NCI-H524 treated with DMSO at 0.1 percent for 48 hours (cell line): ENCODE measurements at regions not wholly inside any gene's neighbourhood (a gene's known extent, or its start where the extent isn't known, plus 50 kb on each side); places are given as distances from the start of the nearest gene placed in this dataset.

Experiments
- DNase-seq: peaks from one replicate; lab custom pipeline; 2025; lab: John Stamatoyannopoulos, UW

DNA sequence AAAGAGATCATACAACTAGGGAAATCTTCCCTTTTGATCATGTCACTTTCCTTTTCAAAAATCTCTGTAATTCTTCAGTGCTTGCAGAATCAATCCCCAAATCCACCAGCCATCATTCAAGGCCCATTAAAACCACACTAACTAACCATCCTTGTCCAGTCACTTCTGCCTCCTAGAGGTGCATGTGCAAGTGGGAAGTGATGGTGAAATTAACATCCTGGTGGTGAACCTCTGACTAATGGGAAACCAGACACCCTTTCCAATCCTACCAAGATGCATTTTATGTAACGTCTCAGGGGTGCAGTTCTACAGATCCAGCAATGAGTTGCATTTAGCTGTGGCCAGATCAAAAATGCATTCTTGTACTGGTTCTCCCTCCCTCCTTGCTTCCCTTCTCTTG lies 341.8 kb downstream of the RAPGEF2 start:
- DNase-seq: no peak

DNA sequence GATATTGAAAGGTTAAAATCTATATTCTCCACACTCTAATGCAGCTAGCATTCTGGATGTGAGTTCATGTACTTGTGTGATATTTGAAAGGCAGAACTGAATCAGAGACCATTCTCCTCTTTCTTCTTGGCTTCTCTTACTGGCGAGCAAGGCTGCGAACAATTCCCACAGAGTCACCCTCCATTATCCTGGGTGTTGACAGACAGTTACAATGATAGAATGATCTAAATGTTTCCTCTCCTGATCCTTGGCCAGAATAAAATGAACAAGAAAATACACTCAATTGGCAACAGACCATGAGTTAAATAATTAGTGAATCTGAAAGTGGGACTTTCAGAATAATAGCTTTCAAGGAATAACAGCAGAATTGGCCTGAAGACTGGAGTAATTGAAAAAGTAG lies 342.8 kb downstream of the RAPGEF2 start:
- no peak for DNase-seq

DNA sequence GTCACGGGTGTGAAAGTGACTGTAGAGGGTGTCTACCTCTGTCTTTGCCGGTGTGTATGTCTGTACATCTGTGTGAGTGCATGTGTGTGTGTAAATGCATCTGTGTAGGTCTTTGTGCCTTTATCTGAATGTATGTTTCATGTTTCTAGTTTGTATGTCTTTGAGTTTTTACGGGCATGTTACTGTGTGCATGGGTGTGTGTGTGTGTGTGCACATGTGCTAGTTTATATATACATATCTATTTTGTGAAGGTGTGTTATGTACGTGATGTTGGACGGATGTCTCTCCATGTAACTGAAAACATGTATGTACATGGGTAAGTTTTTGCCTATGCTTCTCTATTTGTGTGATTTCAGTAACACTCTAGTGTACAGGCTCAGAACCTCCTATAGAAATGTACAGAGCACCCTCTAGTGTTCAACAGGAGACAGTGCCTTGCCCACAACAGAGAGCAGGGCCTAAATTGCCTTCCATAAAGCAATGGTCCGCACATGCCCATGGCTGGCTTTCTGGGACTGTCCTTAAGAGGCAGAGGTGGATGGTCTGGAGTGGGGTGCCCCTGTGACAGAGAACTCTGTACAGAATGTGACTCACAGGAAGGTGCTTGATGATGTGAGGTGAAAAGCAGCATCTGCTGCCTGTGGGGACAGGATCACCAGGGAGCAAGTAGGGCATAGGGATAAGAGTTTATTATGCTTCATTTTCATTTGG lies 343.5 kb downstream of the RAPGEF2 start:
- DNase-seq: peak; percentile 27

DNA sequence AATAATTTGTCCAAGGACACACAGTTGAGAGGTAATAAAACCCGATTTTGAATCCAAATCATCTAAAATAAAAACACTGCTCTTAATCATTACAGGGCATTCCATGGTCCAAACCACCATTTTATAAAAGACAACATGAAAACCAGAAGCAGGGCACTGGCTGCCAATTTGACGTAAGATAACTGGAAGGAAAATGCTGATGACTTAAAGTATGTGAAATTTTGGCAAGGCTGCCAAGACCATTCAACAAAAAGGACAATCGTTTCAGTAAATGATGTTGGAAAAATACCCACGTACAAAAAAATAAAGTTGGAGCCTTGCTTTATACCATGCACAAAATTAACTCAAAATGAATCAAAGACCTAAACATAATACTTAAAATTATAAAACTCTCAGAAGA lies 344.4 kb downstream of the RAPGEF2 start:
- no peak for DNase-seq

DNA sequence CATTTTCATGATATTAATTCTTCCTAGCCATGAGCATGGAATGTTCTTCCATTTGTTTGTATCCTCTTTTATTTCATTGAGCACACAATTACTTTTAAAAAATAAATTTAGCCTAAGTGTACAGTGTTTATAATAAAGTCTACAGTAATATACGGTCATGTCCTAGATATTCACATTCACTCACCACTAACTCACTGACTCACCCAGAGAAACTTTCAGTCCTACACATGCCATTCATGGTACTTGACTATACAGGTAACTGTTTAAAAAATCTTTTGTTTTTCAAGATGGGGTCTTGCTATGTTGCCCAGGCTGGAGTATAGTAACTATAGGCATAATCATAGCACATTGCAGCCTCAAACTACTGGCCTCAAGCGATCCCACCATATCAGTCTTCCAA lies 348.1 kb downstream of the RAPGEF2 start:
- no peak for DNase-seq

DNA sequence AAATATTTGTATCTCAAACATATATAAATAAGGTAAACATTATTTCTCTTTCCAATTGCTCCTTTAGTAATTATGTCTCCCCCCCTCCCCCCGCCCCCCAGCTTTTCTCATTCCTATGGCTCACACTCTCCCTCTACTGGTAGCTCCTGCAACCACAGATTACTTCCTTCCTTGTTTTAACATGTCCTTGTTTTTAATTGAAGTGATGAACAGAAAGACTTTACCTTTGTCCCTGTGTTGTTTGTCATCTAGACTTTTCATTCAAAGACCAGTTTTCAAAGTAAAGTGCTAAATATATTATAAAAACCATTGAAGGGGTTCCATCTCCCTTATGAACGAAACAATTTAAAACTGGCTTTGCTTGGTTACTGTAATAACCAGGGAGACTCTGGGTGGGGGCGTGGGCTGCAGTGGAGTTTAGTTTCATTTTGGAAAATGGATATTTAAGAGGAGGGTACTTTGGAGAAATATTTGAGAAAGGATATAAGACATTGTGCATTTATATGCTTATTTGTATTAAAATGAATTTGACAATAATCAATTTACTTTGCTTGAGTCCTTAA lies 352.9 kb downstream of the RAPGEF2 start:
- no peak for DNase-seq

DNA sequence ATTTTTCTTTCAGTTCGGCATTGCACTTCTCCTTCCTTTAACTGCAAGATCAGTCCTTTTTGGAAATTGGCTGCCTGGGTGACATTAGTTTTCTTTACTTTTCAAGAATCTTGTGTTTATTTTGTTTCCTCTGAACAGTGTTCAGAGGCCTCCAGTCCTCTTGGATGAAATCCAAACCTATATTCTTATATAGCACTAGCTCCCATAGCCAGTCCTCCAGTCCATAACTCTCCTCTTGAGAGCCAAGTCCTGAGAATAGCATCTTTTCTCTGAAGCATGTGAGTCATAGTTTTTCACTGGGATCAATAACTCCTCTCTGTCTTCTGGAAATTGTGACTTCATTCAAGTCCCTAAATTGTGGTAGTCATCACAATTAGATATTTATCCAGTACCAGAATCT lies 357.5 kb downstream of the RAPGEF2 start:
- no peak for DNase-seq

DNA sequence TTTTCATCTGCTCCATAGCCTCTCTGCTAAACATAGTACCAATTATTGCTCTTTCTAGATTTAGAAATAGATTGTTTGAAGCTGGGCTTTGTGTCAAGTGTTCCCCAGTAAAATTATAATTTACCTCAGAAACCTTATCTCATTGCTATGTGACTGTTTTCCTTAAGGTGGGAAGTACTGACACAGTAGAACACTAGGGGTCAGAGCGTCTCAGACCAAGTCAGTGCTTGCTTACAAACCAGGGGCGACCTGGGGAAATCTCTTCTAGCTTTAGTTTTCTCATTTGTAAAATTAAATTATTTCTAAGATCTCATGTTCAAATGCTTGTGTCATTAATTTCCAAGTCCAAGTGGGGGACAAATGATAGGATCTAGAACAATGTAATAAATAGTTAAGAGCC lies 360.4 kb downstream of the RAPGEF2 start:
- no peak for DNase-seq

DNA sequence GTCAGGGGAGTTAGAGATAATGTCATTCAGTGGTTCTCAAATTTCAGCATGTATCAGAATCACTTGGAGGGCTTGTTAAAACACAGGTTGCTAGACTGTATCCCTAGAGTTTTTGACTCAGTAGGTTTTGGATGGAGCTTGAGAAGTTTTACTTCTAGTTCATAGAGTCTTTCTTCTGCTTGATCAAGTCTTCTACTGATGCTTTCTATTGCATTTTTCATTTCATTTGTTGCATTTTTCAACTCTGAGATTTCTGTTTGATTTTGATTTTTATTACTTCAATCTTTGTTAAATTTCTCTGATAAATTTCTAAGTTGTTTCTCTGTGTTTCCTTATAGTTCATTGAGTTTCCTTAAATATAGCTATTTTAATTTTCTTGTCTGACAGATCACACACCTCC lies 361.4 kb downstream of the RAPGEF2 start:
- DNase-seq: no peak

DNA sequence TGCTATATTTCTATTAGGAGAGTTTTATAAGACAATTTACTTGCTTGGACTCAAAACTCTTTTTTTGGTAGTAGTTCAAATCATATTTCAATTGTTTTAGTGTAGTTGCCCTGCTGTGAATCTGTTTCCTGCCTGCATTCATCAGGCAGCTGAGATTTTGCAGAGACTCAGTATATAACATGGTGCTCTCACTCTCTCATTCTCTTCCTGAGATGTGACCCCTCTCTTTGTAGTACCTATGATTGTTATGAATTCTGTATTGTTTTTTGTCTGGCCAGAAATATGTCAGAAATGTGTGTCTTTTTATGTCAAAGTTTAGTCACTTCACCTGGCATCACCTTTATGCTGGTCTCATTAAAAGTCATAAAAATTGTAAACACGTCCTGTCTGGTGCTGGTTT lies 374.0 kb downstream of the RAPGEF2 start:
- DNase-seq: no peak

DNA sequence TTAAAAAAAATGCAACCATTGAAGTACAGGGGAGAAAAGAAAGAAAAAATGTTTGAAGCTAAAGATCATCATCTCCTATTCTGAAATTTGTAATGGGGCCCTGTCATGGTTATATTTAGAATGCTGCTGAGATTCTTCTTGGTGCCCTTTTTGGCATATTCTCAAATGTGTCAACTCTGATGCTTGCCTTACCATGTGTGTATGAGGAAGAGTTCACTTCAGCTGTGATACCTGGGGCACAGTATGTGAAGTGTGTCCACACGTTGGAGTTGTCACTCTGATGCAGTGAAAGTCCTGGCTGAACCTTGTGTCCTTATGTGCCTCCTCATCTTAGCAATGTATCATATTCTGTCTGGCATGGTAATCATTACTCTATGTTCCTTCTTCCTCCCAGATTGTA lies 377.9 kb downstream of the RAPGEF2 start:
- DNase-seq: no peak

DNA sequence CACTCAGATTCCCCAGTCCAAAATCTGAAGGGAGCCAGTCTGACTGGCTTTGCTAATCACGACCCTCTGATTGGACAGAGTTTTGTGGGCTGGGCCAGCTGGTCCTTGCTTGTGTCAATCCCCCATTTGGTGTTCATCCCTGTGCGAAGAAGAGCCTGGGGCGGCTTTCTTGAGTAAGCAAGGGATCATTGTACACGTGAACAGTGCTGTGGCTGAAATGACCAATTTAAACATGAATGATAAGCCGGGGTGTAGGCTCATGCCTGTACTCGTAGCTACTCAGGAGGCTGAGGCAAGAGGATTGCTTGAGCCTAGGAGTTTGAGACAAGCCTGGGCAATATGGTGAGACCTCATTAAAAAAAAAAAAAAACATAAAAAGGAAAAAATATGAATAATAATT lies 379.1 kb downstream of the RAPGEF2 start:
- no peak for DNase-seq

DNA sequence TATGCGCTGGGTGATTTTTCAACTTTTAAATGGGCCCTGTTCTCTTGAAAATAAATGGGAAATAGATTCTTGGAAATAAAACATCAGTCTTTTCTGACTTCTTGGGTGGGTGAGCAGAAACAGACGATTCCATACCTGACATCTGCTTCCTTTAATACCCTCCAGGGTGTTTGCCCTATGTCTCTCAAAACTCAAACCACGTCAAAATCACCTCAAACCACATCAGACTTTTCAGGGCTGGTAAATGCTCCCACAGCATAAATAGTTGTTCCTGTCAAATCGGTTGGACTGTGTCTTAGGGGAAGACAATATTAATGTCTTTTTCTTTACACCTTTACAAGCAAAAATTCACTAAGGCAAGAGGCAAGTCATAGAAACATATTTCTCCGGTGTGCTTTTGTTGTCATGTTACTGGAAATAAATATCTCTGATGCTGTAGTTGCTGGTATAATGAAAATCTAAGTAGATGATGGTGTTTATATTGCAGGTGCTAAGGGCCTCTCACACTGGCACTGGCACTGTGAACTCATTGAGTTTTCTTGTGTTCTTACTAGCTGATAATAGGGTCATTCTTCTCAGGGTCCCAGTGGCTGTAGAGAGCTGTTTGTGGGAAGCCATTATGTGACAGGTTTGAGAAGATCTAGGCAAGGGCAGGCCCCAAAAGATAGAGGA lies 380.4 kb downstream of the RAPGEF2 start:
- DNase-seq: no peak

DNA sequence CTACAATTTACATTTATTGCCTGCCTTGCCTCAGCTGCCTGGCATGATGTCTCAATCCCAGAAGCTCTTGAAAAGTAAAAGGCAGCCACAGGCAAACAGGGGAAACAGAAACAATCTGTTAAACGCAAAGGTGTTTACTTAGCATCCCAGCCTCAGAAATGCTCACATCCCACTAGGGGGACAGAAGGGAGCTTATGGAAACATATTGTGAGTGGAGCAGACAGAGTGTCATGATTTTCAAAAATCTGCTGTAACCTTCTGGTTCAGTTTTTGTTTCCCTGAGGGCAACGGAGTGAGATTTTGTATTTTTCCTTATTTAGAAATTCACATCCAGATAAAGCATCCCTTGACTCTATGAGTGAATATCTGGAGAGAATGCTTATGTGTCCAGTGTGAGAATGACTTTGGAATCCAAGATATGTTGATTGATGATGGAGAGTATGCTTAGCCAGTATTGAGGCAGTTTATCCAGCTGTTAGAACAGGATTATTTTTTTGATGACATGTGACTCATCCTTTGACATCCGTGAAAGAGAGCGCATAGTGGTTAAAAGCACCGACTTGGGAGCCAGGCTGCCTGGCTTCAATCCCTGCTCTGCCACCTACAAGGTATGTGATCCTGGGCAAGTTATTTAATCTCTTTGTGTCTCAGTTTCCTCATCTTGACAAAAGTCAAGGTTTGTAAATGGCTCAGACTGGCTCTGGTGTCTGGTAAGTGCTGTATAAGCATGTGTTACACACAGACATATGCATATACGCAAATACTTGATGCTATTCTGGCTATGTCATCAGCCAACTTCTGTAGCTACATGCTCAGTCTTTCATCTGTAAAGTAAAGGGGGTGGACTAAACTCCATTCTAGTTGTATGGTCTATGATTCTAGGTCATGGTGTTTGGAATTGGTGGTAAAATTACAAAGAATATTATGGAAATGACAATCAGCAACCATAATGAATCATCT lies 381.2 kb downstream of the RAPGEF2 start:
- DNase-seq: no peak

DNA sequence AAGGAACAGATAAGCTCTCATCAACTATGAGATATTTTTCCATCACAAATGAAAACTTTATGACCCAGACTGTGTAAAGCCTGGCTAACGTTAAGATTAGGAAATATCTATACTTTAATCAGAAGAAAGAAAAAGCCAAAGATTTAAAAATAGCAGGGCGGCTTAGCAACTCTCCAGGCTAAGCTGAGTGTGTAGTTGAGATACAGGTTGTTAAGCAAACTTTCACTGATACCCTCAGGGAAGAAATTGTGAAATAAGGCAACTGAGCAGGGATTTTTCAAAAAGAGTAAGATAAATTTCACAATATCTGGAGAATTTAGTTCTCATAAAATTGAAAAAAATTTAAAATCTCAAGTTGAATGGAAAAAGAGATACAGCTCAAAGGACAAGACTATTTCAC lies 382.0 kb downstream of the RAPGEF2 start:
- no peak for DNase-seq

DNA sequence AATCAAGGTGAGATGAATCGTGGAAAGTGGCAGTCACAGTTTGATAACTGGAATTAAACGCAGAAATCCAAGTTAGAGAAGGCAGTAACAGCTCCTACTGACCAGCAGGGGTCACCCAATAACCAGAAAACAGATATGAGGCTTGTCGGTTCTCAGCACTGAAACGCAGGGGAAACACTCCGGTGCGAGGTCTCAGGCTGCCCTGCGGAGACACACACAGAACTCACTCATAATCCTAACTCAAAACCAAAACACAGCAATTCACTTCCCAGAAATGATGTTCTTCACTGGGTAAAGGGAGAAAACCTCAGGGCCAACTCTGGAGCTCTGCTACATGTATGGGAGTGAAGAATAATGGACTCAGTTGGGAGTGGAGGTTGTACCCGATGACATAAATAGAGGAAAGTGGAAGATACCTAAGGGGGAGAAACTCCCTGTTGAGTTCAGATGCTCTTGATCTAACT lies 384.4 kb downstream of the RAPGEF2 start:
- no peak for DNase-seq

DNA sequence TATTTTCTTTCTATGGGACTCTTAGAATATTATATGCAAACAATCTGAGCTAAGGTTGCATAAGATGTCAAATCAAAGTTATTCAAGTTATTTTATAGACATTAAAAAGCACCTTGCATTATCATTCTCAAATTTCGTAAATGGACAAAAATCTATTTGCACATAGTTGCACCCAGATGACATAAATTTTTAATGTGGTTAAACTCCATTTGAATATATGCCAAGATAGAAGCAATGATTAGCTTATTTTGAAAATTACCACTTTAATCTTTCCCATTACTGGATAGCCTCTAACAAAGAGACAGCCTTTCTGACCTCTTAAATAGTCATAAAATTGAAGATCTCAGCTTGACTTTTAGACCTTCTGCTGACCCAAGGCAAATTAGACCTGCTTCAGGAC lies 386.8 kb downstream of the RAPGEF2 start:
- no peak for DNase-seq

DNA sequence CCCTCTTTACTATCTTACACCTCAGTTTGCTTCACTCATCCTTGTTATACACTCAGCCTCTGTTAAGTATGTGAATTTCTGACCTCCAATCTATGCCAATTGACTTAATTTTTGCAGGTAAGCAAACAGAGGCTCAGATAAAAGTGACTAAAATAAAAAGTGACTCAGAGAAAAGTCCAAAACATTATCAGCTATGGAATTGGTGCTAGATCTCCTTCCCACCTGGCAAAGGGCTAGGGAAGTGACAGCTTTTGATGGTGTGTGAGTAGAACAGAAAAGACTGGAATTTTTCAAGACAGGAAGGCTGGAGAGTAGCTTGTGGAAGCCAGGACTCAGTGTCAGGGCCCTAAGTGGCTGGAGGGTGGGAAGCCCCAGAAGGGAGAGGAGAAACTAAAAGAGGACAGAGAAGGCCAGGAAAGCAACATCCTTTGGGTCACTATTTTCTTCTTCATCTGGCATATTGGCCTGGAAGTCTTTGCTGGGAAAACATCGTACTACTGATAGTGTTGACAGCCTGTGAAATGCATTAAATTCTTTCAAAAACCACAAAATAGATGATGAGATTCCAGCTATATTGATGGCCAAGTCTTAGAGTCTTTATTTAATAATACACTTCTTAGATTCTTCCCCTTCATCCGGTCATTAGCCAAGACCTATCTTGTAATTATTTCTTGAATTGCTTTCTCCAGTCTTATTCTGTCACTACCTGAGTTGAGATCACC lies 392.8 kb downstream of the RAPGEF2 start:
- no peak for DNase-seq

DNA sequence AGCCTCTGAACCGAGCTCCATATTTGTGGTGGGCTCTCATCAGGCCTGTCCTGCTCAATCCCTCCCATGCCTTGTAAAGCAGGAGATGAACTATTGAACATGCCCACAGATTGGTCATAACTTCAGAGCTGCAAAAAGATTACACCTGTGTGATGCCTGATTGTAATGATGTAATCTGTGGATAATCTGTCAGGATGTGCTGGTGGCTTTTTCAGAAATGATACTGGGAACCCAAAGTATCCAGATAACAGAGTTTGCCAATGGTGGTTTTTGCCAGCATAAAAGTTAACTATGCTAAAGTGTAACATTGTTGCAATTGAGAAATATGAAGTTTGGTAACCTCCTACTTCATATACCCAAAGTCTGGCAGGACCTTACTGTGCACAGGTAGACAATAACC lies 393.4 kb downstream of the RAPGEF2 start:
- DNase-seq: no peak

DNA sequence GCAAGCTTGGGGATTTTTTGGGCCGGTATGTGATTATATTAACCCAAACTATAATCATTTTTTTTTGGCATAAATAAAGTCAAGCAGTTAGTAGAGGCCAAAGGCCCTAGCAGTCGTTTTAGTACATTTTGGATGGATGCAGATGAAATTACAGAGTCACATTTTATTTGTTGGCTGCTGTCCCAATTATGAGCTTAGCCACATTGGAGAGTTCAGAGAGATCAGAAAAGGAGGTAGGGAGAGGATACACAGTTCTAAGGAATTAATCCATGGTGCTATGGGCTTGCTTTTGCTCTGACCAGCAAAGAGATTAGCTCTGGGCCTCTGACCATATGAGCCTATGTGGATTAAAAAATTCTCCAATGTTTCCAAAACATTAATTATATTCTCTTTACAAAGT lies 395.1 kb downstream of the RAPGEF2 start:
- no peak for DNase-seq

DNA sequence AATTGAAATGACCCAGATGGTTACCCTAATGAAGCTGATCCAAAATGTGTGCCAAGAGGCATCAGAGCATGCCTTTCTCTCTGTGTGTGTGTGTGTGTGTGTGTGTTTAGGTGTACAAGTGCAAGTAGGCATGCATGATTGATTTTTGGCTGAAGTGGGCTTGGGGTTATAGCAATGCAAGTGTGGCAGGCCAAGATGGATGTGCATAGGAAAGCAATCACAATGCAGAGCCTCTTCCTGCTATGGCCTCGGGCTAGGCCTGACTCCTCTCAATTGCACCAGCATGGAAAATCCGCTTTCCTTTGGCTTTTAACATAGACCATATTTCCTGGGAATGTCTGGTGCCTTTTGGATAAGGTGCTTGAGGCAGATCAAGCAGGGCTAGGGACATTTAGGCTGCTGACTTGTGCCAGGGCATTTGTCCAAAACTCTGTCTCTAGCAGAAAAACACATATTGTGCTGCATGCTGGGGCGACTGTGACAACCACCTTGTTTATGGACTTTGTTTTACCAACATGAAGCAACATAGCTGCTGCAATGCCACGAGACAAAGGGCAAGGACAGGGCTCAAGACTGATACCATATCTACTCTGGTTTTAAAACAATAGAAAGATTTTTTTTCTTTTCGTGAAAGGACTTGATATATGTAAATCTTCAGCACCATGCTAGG lies 395.7 kb downstream of the RAPGEF2 start:
- no peak for DNase-seq
